T47D (cell line): ENCODE measurements at regions not wholly inside any gene's neighbourhood (a gene's known extent, or its start where the extent isn't known, plus 50 kb on each side); places are given as distances from the start of the nearest gene placed in this dataset.

Source experiments
- DNase-seq, 2 experiments: peaks; one replicate each; pipeline versions ENCODE4 v3.0.0 to v3.0.0-alpha.2; 2011 to 2012; ENCODE audit warnings: low read depth in 1 of 2, low spot score in 1 of 2
- JUND ChIP-seq: IDR thresholded peaks from 2 replicates; pipeline ENCODE4 v1.6.1; 2012; ENCODE audit warnings: low read depth
- in situ Hi-C: cut with HindIII; loops from 2 replicates; pipeline ENCODE4 v1.10.0; 2016; ENCODE audit warnings: low sequenced_read_pairs, low pct_unique_long_range_greater_than_20kb

GRCh38 chr2:62296034-62296831, 100.3 kb downstream of the B3GNT2 start:
- in situ Hi-C loops = no loop called here
- DNase-seq = no peak
- no peak for TF ChIP-seq JUND

- TF ChIP-seq JUND = no peak
- in situ Hi-C loops = no loop called here
- peak; percentile 55 to 96 for DNase-seq
Measured at GRCh38 chr2:62293490-62294271, 97.8 kb downstream of the B3GNT2 start.

- in situ Hi-C loops = no loop called here
Measured at GRCh38 chr2:62293151-62293489, 97.2 kb downstream of the B3GNT2 start.

DNA sequence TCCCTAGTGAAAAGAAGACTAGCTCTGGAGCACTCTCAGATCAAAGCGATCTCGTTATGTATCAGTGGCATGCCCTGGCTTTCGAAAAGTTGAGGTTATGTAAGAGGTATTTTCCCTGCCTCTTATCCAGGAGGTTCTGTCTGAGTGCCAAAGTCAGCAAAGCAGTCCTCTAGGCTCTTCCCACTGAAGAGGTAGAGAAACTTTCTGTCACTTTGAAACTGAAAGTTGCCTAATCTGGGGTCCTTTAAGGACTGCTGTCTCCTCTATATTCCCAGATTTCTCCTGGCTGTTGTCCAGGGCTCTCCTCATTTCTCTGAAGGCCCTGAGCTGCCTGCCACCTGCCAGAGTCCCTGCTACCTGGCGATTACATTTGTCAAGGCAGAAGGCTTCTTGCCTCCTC, 96.3 kb downstream of the B3GNT2 start:
- TF ChIP-seq JUND = no peak
- peak in 1 of 2 experiments; percentile 56 for DNase-seq
- in situ Hi-C loops = no loop called here

More at GRCh38 chr2:62293151-62293489, 97.2 kb downstream of the B3GNT2 start:
- no peak for DNase-seq
- TF ChIP-seq JUND = no peak

DNA sequence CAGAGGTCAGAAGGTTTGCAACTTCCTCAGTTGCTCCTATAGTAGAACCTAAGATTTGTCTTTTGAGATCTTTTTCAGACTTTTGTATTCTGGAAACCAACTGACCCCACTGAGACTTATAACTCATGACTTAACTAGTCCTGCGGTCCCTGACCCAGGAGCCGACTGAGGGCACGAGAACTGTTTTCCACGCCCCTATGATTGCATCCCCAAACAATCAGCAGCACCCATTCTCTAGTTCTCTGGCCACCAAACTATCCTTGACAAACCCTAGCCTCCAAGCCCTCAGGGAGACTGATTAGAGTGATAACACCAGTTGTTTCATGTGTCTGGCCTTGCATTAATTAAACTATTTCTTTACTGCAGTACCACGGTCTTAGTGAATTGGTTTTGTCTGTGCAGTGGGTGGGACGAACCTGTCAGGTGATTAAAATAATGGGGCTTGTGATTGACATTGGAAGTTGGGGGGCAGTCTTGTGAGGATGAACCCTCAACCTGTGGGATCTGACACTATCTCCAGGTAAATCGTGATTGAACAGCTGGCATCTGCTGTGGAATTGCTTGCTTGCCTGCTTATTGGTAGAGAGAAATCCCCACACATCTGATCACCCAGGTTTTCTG, 95.7 kb downstream of the B3GNT2 start:
- no peak for DNase-seq
- TF ChIP-seq JUND = no peak
- in situ Hi-C loops = no loop called here

- in situ Hi-C loops = no loop called here
- DNase-seq = no peak
- TF ChIP-seq JUND = no peak
Measured at GRCh38 chr2:62291052-62291451, 95.1 kb downstream of the B3GNT2 start.

DNA sequence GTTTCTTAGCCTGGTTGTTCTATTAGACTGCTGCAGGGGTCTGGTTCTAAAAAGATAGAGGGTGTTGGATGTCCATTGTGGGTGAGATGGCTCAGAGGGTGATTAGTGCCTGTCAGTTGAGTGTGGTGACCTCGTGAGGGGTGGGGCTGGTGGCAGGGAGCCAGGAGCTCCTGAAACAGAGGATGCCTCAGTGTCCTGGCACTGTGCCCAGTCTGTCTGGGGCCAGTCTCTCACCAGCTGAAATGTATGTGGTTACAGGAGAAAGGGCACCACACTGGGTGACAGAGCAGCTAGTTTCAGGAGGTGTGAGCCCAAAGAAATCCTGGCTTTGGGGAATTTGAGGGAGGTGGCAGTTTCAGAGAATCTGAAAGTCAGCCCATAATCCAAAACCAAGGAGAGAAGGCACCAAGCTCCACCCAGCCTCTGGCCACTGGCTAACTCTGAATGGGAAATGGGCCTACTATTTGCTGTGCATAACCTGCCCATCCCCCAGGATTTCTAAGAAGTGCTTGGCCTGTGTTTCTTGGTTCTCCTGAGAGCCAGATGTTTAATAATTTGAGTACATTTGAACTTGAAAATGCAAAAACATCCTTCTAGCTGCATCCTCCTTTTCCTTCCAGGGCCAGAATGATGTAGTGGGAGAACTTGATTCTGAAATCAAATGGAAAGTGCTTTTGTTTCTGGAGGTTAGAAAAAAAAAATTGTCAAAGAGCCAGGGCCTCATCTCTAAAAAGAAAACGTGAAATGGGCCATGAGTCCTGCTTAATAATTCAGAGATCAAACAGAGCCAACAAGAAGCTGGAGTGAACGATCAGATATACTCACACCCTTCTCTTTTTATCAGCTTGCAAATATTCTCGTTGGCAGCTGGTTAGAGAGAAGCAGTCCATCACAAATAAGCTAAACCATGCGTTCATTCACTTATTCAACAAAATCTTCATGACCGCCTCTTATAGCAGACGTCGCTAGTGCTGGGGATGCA, 92.3 kb downstream of the B3GNT2 start:
- in situ Hi-C loops = no loop called here
- no peak for TF ChIP-seq JUND
- DNase-seq = no peak

DNA sequence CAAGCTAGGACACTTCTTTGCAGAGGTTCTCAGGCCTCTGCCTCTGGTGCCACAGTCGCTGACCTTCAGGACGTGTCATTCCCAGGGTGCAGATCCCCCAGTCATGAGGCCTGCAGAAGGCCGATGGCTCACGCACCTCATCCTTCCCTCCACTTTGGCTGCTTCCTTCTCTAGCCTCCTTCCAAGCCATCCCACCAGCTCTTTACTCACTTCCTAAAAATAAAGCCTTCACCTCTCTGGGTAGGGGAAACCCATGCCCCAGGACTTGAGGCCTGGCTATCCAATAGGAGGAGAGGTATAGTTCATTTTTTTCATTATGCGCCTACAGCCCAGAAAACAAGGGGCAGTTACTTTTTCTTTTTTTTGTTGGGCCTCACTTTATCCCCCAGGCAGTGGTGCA, 91.4 kb downstream of the B3GNT2 start:
- in situ Hi-C loops = no loop called here
- no peak for TF ChIP-seq JUND
- DNase-seq = no peak

- no peak for TF ChIP-seq JUND
- in situ Hi-C loops = no loop called here
- DNase-seq = no peak
Measured at GRCh38 chr2:62286089-62286785, 90.3 kb downstream of the B3GNT2 start.

DNA sequence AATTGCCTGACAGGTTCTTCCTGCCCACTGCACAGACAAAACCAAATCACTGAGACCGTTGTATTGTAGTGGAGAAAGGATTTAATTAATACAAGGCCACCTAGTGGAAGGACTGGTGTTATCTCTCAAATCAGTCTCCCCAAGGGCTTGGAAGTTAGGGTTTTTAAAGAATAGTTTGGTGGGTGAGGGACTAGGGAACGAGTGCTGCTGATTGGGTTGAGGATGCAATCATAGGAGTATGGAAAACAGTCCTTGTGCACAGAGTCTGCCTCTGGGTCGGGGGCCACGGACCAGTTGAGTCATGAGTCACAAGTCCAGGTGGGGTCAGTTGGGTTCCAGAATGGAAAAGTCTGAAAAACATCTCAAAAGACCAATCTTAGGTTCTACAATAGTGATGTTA, 89.1 kb downstream of the B3GNT2 start:
- DNase-seq = no peak
- in situ Hi-C loops = no loop called here
- no peak for TF ChIP-seq JUND

GRCh38 chr2:62284471-62284870, 88.6 kb downstream of the B3GNT2 start:
- in situ Hi-C loops = no loop called here
- no peak for DNase-seq
- TF ChIP-seq JUND = no peak
